Retina (tissue), 1 donor: ENCODE measurements at regions not wholly inside any gene's neighbourhood (a gene's known extent, or its start where the extent isn't known, plus 50 kb on each side); places are given as distances from the start of the nearest gene placed in this dataset.
A peak's percentile ranks its signal among the peaks of the same experiment; 100 is the strongest.
"Not testable (repeated sequence)": the region's sequence is repeated elsewhere in the genome, so short reads cannot be mapped to it uniquely, and the experiment has no call there.

Experiments used
- DNase-seq: peaks from one replicate; pipeline ENCODE4 v3.0.0-alpha.2; 2016

DNA sequence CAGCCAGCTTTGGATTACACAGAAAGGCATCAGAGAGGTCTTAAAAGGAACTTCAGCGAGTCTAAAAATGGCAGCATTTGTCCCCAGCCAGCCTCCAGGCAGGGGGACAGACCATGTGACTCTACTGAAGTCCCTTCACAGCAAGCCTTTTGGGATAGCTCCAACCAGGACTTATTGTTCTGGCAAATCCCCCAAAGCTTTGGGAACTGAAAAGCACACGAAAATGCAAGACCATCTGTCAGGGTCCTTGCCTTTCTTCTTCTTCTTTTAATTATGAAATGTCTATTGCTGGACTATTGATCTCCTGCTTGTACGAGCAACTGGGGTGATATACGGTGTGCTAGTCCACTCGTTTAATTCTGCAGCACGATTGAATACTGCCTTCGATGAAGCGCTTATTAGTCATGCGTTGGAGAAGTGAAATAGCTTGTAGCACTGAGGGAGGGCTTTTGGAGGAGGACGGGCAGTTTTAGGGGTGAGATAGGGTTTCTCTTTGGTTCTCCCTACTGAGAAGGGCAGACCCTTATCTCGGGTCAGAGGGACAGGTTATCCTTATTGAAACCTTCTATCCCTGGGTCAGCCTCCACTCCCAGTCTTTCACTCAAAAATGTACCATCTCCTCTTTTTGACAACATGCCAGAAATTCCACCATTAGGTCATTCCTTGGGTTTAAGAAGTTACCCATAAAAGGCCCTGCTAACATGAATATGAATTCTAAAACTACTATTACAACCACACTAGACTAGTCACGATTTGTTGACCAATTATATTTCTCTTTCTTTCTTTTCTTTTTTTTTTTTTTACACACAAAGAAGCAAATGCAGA, 416.4 kb downstream of the MIAT start:
- no peak for DNase-seq

DNA sequence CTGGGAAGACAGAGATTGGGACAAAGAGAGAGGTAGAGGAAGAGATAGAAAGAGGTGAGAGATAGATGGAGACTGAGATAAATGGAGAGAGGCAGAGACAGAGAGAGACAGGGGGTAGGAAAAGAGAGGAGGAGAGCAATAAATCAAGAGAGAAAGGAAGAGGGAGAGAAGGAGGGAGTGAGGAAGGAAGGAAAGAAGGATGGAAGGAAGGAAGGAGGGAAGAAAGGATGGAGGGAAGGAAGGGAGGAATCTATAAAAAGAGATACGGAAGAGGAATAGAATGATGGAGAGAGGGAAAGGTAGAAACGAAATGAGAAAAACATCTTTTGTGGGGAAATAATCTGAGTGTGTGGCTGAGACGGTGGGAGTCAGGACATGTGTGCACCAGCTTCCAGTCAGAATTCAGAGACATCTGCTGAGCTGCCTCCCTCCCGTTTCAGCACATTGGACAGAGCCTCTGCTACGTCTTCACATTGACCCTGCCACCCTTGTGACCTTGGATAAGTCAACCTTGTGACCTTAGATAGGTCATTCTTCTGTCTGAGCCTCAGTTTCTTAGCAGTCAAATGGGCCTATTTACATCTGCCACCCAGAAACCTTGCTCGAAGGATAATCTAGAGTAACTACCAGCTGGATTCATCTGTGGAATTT, 417.8 kb downstream of the MIAT start:
- DNase-seq, result no peak

DNA sequence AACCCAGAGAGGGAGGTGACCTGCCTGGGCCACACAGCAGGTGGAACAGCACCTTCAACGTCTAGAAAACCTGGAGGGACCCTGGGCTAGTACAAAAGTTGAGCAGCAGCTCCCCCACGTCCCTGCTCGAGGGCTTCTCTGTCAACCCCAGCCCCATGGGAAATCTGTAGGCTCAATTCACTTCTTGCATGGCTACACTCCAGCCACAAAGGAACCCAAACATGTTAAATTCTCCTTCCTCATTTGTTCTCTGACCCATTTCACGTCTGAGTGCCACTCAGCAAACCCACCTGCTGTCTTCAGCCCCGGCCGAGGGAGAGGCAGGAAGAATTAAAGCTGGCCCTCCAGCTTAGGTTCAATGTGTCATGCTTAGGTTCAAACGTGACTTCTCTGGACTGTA, 418.5 kb downstream of the MIAT start:
- peak; percentile 47 for DNase-seq

DNA sequence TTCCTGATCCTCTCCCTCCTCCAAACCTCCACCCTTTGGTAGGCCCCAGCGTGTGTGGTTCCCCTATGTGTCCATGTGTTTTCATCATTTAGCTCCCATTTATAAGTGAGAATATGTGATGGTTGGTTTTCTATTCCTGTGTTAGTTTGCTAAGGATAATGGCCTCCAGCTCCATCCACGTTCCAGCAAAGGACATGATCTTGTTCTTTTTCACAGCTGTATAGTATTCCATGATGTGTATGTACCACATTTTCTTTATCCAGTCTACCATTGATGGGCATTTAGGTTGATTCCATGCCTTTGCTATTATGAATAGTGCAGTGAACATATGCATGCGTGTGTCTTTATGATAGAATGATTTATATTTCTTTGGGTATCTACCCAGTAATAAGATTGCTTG, 420.7 kb downstream of the MIAT start:
- DNase-seq, result not testable (repeated sequence)

GRCh38 chr22:27080036-27080578, 422.7 kb downstream of the MIAT start:
- no peak for DNase-seq

GRCh38 chr22:27080863-27081262, 423.5 kb downstream of the MIAT start:
- DNase-seq, result no peak

DNA sequence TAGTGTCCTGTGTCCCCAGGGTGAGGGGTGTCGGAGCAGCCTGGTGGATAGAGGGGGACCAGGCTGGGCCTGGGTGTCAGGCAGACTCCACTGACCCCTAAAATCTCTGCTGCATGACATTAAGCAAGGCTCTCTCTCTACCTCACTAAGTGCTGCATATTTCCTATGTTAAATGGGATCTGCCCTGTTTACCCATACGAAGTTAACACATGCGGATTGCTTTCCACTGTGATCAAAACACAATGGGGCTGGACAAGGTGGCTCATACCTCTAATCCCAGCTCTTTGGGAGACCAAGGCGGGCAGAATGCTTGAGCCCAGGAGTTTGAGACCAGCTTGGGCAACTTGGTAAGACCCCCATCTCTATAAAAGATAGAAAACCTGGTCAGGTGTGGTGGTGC, 426.2 kb downstream of the MIAT start:
- no peak for DNase-seq

DNA sequence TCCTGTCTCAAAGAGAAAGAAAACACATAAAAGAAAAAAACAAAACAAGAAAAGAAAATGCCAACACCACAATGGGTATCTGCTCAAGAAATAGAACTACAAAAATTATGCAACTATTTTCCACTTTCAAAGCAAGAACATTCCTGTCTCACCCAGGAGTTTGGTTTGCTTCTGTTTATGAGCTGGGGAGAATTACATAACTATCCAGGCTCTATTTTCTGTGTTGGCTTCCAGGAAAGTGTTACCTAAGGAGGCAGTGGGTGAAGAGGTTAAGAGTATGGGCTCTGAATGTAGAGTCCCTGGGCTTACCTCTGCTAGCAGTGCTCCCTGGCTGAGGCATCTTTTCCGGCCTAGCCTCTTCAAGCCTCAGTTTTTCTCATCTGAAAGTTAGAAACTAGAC, 426.7 kb downstream of the MIAT start:
- no peak for DNase-seq

DNA sequence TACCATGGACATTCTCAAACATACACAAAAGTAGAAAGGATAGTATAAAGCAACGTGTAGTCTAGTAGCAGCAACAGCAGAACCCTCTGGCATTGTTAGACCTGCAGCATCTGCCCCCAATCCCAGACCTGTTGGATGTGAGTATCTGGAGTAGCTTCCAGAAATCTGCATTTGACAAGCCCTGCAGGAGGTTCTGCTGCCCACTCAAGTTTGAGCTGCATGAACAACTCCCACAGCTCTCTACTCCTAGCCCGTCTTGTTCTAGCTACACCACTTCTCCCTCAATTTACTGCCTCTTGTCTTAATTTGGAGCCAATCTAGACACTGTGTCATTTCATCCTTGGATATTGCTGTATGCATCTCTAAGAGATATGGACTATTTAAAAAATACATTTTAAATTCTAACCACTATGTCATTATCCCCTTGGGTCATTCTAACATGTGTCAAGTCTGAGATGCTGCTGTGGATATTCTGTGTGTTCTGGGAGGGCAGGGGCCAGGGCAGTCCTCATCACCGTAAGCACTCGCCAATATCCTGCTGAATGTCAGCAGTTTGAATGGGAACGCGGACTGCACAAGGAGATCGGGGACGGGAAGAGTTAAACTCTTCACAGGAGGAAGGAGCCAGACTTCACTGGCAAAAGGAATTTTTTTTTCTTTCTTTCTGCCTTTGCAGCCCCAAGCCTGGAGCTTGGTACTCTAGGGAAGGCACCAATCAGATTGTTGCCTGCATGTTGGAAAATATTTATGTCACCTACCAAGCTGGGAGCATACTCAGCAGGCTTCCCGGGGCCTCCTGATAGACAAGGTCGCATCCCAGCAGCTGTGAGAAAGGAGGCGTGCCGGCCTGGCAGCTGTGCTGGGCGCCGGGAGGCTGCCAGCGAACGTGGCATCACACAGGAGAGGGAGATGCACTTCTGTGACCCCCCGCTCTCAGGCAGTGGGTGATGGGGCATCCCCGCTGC, 429.0 kb downstream of the MIAT start:
- peak; percentile 50 for DNase-seq

DNA sequence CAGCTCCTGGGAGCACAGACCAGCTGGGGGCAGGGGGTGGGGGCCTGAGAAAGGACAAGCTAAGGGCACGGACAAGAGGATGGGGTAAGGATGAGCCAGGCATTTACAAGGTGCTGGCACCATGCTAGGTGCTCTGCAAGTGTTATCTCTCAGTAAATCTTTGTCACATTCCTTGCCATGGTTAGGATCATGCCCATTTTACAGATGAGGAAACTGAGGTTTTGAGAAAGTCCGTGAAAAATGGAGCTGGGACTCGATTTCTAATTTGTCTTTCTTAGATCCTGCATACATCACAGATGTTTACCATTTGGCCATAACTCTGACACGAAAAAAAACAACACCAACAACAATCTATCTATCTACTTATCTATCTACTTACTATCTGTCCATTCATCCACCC, 429.7 kb downstream of the MIAT start:
- DNase-seq, result no peak

- no peak for DNase-seq
Observed at GRCh38 chr22:27088026-27088425, 430.6 kb downstream of the MIAT start.

DNA sequence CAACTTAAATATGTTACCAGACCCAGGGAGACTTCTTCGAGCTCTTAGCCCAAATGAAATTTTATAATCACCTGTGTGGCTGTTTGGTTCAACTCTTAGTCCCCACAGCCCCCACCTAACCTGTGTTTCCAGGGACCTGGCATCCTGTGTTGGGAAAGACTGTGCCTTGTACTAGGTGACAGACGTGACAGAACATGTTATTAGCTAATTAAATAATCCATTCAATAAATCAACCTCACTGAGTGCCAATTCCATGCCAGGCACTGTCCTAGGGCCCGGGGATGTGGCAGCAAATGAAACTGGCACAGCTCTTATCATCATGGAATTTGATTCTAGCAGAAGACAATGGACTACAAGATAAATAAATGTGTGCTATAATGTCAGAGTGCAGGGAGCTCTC, 431.9 kb downstream of the MIAT start:
- no peak for DNase-seq

- DNase-seq, result peak; percentile 58
Observed at GRCh38 chr22:27090611-27091011, 433.2 kb downstream of the MIAT start.

DNA sequence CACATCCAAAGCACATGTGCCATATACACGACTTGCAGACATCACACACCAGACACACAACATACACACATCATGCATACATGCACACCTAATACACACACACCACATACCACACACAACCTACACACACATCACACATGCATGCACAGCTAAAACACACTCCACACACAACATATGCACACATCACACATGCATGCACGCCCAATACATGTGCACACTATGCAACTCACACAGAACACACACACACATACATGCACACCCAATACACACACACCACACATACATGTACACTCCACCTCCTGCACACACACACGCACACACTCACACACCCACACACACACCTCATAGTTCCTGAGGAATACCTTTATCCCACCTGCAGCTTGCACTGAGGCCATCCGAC, 436.0 kb downstream of the MIAT start:
- no peak for DNase-seq

- no peak for DNase-seq
Observed at GRCh38 chr22:27094633-27095308, 437.4 kb downstream of the MIAT start.

GRCh38 chr22:27097506-27097905, 440.1 kb downstream of the MIAT start:
- DNase-seq, result no peak

DNA sequence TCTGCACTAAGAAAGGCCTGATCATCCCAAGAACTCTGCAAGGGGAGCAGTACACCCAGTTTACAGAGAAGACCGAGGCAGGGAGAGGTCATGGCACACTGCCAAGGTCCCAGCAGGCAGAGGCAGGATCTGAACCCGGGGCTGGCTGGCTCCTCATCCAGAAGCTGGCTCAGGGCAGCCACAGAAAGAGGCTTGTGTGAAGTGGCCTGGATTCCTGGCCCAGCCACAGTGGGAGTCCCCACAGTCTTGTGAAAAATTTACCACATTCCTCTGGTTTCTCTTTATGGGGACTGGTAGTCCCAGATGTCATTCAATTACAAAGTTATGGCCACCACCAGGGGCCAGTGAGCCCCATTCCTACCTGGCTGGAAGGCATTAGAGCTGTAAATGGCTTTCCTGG, 440.5 kb downstream of the MIAT start:
- no peak for DNase-seq

- DNase-seq, result peak; percentile 51
Observed at GRCh38 chr22:27099946-27100722, 442.7 kb downstream of the MIAT start.

GRCh38 chr22:27100789-27101188, 443.4 kb downstream of the MIAT start:
- DNase-seq, result peak; percentile 91

DNA sequence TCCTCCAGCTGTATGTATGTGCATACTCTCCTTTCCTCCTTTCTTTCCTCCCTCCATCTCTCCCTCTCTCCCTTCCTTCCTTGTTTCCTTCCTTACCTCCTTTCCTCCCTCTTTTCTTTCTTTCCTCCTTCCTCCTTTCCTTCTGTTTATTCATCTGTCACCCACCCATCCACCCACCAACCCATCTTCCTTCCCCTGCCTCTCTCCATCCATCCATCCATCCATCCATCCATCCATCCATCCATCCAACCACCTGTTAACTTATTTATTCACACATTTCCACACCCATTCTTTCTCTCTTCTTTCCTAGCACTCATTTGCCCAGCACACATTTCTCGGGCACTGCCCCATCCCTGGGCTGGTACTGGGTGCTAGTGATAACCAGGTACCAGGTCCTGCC, 443.9 kb downstream of the MIAT start:
- no peak for DNase-seq

- no peak for DNase-seq
Observed at GRCh38 chr22:27104449-27104848, 447.1 kb downstream of the MIAT start.
